GM12878 (cell line): ENCODE measurements at regions not wholly inside any gene's neighbourhood (a gene's known extent, or its start where the extent isn't known, plus 50 kb on each side); places are given as distances from the start of the nearest gene placed in this dataset.

Experiments used
- ATAC-seq: fragments of 200-7000 bp; cut with Tn5 transposase; 3 replicates; pipeline ENCODE4 v1.9.1; 2020; ENCODE audit warnings: mild to moderate bottlenecking, moderate library complexity
- BruUV-seq: library from RNA; stranded (reverse); fragments of 400-500 nt; replicated peaks from 2 replicates; lab custom pipeline; 2021; lab: Mats Ljungman, UMichigan
- CTCF ChIA-PET: fragments of 300-600 bp; sonication (Branson Sonifier 250); formaldehyde crosslinking; extraction: SDS; loops from one replicate; lab custom pipeline; 2021; ENCODE audit warnings: inconsistent platforms; lab: Yijun Ruan, JAX
- POLR2A ChIA-PET: fragments of 350-600 bp; formaldehyde crosslinking; extraction: SDS; loops from one replicate; lab custom pipeline; 2021; ENCODE audit warnings: inconsistent platforms; lab: Charles Lee
- RAD21 ChIA-PET: fragments of 300-600 bp; sonication (Branson Sonifier 250); formaldehyde crosslinking; loops from one replicate; lab custom pipeline; 2023; ENCODE audit warnings: antibody characterized with exemption; ENCODE audit not compliant: unreplicated experiment; lab: Charles Lee
- SMC1A ChIA-PET: fragments of 300-600 bp; sonication (Branson Sonifier 250); formaldehyde crosslinking; loops from one replicate; lab custom pipeline; 2023; ENCODE audit not compliant: unreplicated experiment, uncharacterized antibody; lab: Charles Lee
- DNase-seq: peaks from one replicate; pipeline ENCODE4 v3.0.0-alpha.2; 2011; ENCODE audit warnings: low read depth, low spot score
- FAIRE-seq: peaks from 3 replicates; lab custom pipeline; 2011; peaks lifted over from hg19 to GRCh38; lab: Jason Lieb, UNC
- H2AFZ ChIP-seq: 2 replicates; pipeline ENCODE4 v1.6.0; 2011; ENCODE audit warnings: low read depth, low read length, control low read depth; ENCODE audit not compliant: control insufficient read depth
- H3K27ac ChIP-seq: 2 replicates; pipeline ENCODE4 v1.5.1; 2011; ENCODE audit warnings: control low read depth; ENCODE audit not compliant: control insufficient read depth, insufficient read depth
- H3K27me3 ChIP-seq, 2 experiments: replicated peaks in 1 of 2; 2 replicates each; pipeline versions ENCODE4 v1.6.0 to v1.6.1; 2011; ENCODE audit warnings: low read length in 1 of 2; ENCODE audit not compliant: control insufficient read depth in 2 of 2, insufficient read depth in 2 of 2
- H3K36me3 ChIP-seq, 2 experiments: 2 replicates each; pipeline ENCODE4 v1.5.1; 2011; ENCODE audit warnings: low read length in 1 of 2; ENCODE audit not compliant: control insufficient read depth in 2 of 2, insufficient read depth in 2 of 2
- H3K4me1 ChIP-seq: 2 replicates; pipeline ENCODE4 v1.6.1; 2011; ENCODE audit warnings: mild to moderate bottlenecking, low read length, moderate library complexity, mixed read lengths; ENCODE audit not compliant: control insufficient read depth, insufficient read depth
- H3K4me2 ChIP-seq: 2 replicates; pipeline ENCODE4 v1.6.0; 2011; ENCODE audit warnings: control low read depth; ENCODE audit not compliant: control insufficient read depth, insufficient read depth
- H3K4me3 ChIP-seq: fragments of 200-600 bp; sonication (generic); 2 replicates; pipeline ENCODE4 v1.5.1; 2016
- H3K79me2 ChIP-seq: 2 replicates; pipeline ENCODE4 v1.6.0; 2011; ENCODE audit warnings: low read length; ENCODE audit not compliant: control insufficient read depth, insufficient read depth
- H3K9ac ChIP-seq: 2 replicates; pipeline ENCODE4 v1.8.0; 2011; ENCODE audit warnings: low read length, control low read depth, mixed read lengths; ENCODE audit not compliant: control insufficient read depth, insufficient read depth
- H3K9me3 ChIP-seq: replicated peaks from 3 replicates; pipeline ENCODE4 v1.5.1; 2011; ENCODE audit warnings: mild to moderate bottlenecking, low read length; ENCODE audit not compliant: control insufficient read depth, insufficient read depth
- H4K20me1 ChIP-seq: 2 replicates; pipeline ENCODE4 v1.6.0; 2011; ENCODE audit not compliant: control insufficient read depth, insufficient read depth
- HDAC6 ChIP-seq: fragments of 200-600 bp; sonication (generic); IDR thresholded peaks from one replicate; pipeline ENCODE4 v1.8.0; 2017; ENCODE audit warnings: antibody characterized with exemption; ENCODE audit not compliant: unreplicated experiment
- HDGF ChIP-seq: fragments of 450-650 bp; IDR thresholded peaks from 2 replicates; pipeline ENCODE4 v1.6.1; 2016; ENCODE audit warnings: antibody characterized with exemption
- JUND ChIP-seq: IDR thresholded peaks from 2 replicates; pipeline ENCODE4 v1.6.1; 2012; ENCODE audit warnings: low read depth, mild to moderate bottlenecking, low read length, improper control_type of control experiment, moderate library complexity
- RBBP5 ChIP-seq: fragments of 200-600 bp; sonication (generic); conservative IDR thresholded peaks from 2 replicates; pipeline ENCODE4 v1.6.1; 2016
- SMAD5 ChIP-seq: IDR thresholded peaks from 2 replicates; pipeline ENCODE4 v1.6.1; 2016; ENCODE audit warnings: antibody characterized with exemption, low read depth
- ZBTB40 ChIP-seq: fragments of 450-650 bp; IDR thresholded peaks from 2 replicates; pipeline ENCODE4 v1.6.1; 2016; ENCODE audit warnings: mild to moderate bottlenecking, moderate library complexity, borderline replicate concordance
- ZNF687 ChIP-seq: fragments of 450-650 bp; IDR thresholded peaks from 2 replicates; pipeline ENCODE4 v1.6.1; 2017; ENCODE audit warnings: mild to moderate bottlenecking, moderate library complexity
- WGBS: methylation state at CpG from one replicate; pipeline ENCODE4 v1.1.6; 2016; ENCODE audit warnings: low lambda C conversion rate; ENCODE audit not compliant: insufficient replicate concordance, insufficient coverage; ENCODE audit errors: missing lambda C conversion rate; 5-methylcytosine and 5-hydroxymethylcytosine counted together
- in situ Hi-C: fragments of 300-500 bp; cut with MboI; formaldehyde crosslinking; loops from 9 replicates; pipeline ENCODE4 v1.14.3; 2018; ENCODE audit warnings: mixed read lengths
- intact Hi-C: fragments of 100-400 bp; cut with micrococcal nuclease; formaldehyde crosslinking; loops from one replicate; pipeline ENCODE4 v1.14.2; 2022; ENCODE audit not compliant: unreplicated experiment
- TF ChIP-seq, protein P1 (sequence below): fragments of 450-650 bp; IDR thresholded peaks from 2 replicates; pipeline ENCODE4 v1.6.1; 2017; ENCODE audit warnings: low read depth, mild to moderate bottlenecking, moderate library complexity

- H3K9me3 ChIP-seq: no peaks in the 10 kb centered on the region
- intact Hi-C loops (no loop called here), in situ Hi-C loops (no loop called here)
- H3K9ac ChIP-seq: no peak overlapping the region
- DNase-seq (no peak), ATAC-seq (no peak), FAIRE-seq (no peak)
- H3K4me1 ChIP-seq: no peaks in the 10 kb centered on the region; the same call in 1 of the 2 replicates
- TF ChIP-seq ZBTB40 (no peak), HDGF (no peak), RBBP5 (no peak)
- H3K27ac ChIP-seq: no peak overlapping the region
- H3K4me3 ChIP-seq: no peak overlapping the region
- no peaks in the 10 kb centered on the region for H4K20me1 ChIP-seq
- ChIA-PET SMC1A (no interaction called here), CTCF (no interaction called here), RAD21 (no interaction called here), POLR2A (no interaction called here)
- no peak overlapping the region for H3K4me2 ChIP-seq
- BruUV-seq: no TSS peak
- no peaks in the 10 kb centered on the region for H3K36me3 ChIP-seq
- no peaks in the 10 kb centered on the region for H3K27me3 ChIP-seq
- H3K79me2 ChIP-seq: no peaks in the 10 kb centered on the region
- 0% methylated on average over 1 of the region's 1 CpG for WGBS
- H2AFZ ChIP-seq: no peak overlapping the region
These were observed 191.2 kb downstream of the ZNF330 start for GRCh38 chr4:141411936-141412335.

DNA sequence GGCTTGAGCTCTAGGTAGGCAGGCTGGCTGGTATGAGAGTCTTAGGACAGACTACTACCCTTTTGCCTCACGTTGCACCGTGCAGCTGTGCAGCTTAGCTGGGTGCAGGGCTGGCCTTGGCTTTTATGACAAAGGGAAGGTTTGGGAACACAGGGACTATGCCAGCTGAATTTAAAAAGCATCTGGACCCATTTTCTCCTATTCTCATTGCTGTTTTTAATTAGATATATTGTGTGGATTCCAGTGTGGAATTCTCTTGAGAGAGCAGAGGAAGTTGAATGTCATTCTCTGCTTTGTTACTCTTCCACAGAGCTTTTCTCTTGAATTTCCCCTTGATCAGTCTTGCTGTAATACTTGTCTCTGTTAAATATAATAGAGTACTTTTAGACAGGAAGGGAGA lies 192.7 kb downstream of the ZNF330 start:
- ChIA-PET POLR2A (no interaction called here), RAD21 (no interaction called here), SMC1A (interaction anchor here (1.2 kb wide), 1 partner anchor 13 kb away, joined by 3 read pairs; no protein-coding TSS in a partner anchor), CTCF (interaction anchor here (1.1 kb wide), 1 partner anchor 241 kb away, joined by 3 read pairs; no protein-coding TSS in a partner anchor)
- no peak for ATAC-seq
- Histone ChIP-seq H2AFZ (no peak overlapping the region), H3K4me2 (no peak overlapping the region), H3K27ac (no peak overlapping the region), H3K36me3 (no peaks in the 10 kb centered on the region), H3K9ac (no peak overlapping the region), H4K20me1 (no peaks in the 10 kb centered on the region), H3K27me3 (no peaks in the 10 kb centered on the region), H3K9me3 (no peaks in the 10 kb centered on the region), H3K4me3 (no peak overlapping the region), H3K4me1 (no peaks in the 10 kb centered on the region; the same call in 1 of the 2 replicates), H3K79me2 (no peaks in the 10 kb centered on the region)
- no peak for DNase-seq
- in situ Hi-C loops (no loop called here), intact Hi-C loops (no loop called here)
- WGBS: 71% methylated on average over 2 of the region's 2 CpGs
- no peak for FAIRE-seq
- BruUV-seq: no TSS peak
- TF ChIP-seq, protein P1, sequence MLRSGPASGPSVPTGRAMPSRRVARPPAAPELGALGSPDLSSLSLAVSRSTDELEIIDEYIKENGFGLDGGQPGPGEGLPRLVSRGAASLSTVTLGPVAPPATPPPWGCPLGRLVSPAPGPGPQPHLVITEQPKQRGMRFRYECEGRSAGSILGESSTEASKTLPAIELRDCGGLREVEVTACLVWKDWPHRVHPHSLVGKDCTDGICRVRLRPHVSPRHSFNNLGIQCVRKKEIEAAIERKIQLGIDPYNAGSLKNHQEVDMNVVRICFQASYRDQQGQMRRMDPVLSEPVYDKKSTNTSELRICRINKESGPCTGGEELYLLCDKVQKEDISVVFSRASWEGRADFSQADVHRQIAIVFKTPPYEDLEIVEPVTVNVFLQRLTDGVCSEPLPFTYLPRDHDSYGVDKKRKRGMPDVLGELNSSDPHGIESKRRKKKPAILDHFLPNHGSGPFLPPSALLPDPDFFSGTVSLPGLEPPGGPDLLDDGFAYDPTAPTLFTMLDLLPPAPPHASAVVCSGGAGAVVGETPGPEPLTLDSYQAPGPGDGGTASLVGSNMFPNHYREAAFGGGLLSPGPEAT: no peak
- TF ChIP-seq JUND (no peak), ZNF687 (no peak), HDAC6 (no peak), SMAD5 (no peak)
